Keratinocyte (primary cell): ENCODE measurements at regions not wholly inside any gene's neighbourhood (a gene's known extent, or its start where the extent isn't known, plus 50 kb on each side); places are given as distances from the start of the nearest gene placed in this dataset.

Source experiments
- DNase-seq: peaks from one replicate; pipeline ENCODE4 v3.0.0-alpha.2; 2011; ENCODE audit warnings: low read depth, missing footprints, low spot score
- FAIRE-seq: peaks from 2 replicates; lab custom pipeline; 2011; peaks lifted over from hg19 to GRCh38; lab: Jason Lieb, UNC
- H2AFZ ChIP-seq: 2 replicates; pipeline ENCODE4 v1.6.0; 2012; ENCODE audit warnings: low read length, control low read depth, inconsistent platforms; ENCODE audit not compliant: control insufficient read depth
- H3K27ac ChIP-seq: 2 replicates; pipeline ENCODE4 v1.5.1; 2011; ENCODE audit warnings: low read length; ENCODE audit not compliant: control insufficient read depth, insufficient read depth
- H3K27me3 ChIP-seq: 3 replicates; pipeline ENCODE4 v1.6.0; 2011; ENCODE audit warnings: low read length; ENCODE audit not compliant: control insufficient read depth, insufficient read depth; ENCODE audit errors: extremely low read depth
- H3K36me3 ChIP-seq, 2 experiments: 2 replicates in 1 of 2; 3 replicates in 1 of 2; pipeline ENCODE4 v1.5.1; 2011; ENCODE audit warnings: low read length in 2 of 2, mild to moderate bottlenecking in 1 of 2; ENCODE audit not compliant: control insufficient read depth in 2 of 2, insufficient read depth in 2 of 2; ENCODE audit errors: extremely low read depth in 1 of 2
- H3K4me1 ChIP-seq: 3 replicates; pipeline ENCODE4 v1.5.1; 2011; ENCODE audit warnings: low read length; ENCODE audit not compliant: control insufficient read depth, insufficient read depth; ENCODE audit errors: extremely low read depth
- H3K4me2 ChIP-seq: 3 replicates; pipeline ENCODE4 v1.6.0; 2011; ENCODE audit warnings: low read depth, low read length; ENCODE audit not compliant: control insufficient read depth, insufficient read depth; ENCODE audit errors: extremely low read depth
- H3K4me3 ChIP-seq, 3 experiments: fragments of 200-600 bp in 1 of 3; sonication (generic) in 1 of 3; 2 replicates in 2 of 3; 3 replicates in 1 of 3; pipeline ENCODE4 v1.5.1; 2011 to 2016; ENCODE audit warnings: low read length in 3 of 3, mild to moderate bottlenecking in 3 of 3, control low read depth in 2 of 3, inconsistent platforms in 1 of 3, low read depth in 1 of 3, mixed read lengths in 1 of 3, mixed run types in 1 of 3, moderate library complexity in 1 of 3; ENCODE audit not compliant: control insufficient read depth in 2 of 3, insufficient read depth in 2 of 3; ENCODE audit errors: extremely low read depth in 1 of 3
- H3K79me2 ChIP-seq: 2 replicates; pipeline ENCODE4 v1.6.0; 2012; ENCODE audit warnings: low read length; ENCODE audit not compliant: control insufficient read depth, insufficient read depth
- H3K9ac ChIP-seq: 3 replicates; pipeline ENCODE4 v1.6.0; 2011; ENCODE audit warnings: low read length; ENCODE audit not compliant: control insufficient read depth, insufficient read depth; ENCODE audit errors: extremely low read depth
- H3K9me1 ChIP-seq: 3 replicates; pipeline ENCODE4 v1.6.0; 2011; ENCODE audit warnings: low read length; ENCODE audit not compliant: control insufficient read depth, insufficient read depth; ENCODE audit errors: extremely low read depth
- H3K9me3 ChIP-seq: 2 replicates; pipeline ENCODE4 v1.5.1; 2012; ENCODE audit warnings: low read depth, low read length; ENCODE audit not compliant: control insufficient read depth
- H4K20me1 ChIP-seq: 3 replicates; pipeline ENCODE4 v1.6.0; 2011; ENCODE audit warnings: low read length; ENCODE audit not compliant: control insufficient read depth, insufficient read depth; ENCODE audit errors: extremely low read depth
- CTCF ChIP-seq, 3 experiments: IDR thresholded peaks in 1 of 3; conservative IDR thresholded peaks in 1 of 3; optimal IDR thresholded peaks in 1 of 3; 2 replicates in 2 of 3; 3 replicates in 1 of 3; pipeline versions ENCODE3 to v1.5.1; 2011; ENCODE audit warnings: low read length in 3 of 3, mild to moderate bottlenecking in 3 of 3, moderate library complexity in 2 of 3, control low read depth in 1 of 3, inconsistent platforms in 1 of 3; ENCODE audit not compliant: insufficient read depth in 2 of 3; ENCODE audit errors: extremely low read depth in 1 of 3
- EZH2 ChIP-seq: IDR thresholded peaks from one replicate; pipeline ENCODE4 v1.6.1; 2012; ENCODE audit warnings: inconsistent platforms, mild to moderate bottlenecking, low read length, moderate library complexity
- dilution Hi-C: fragments of 300-500 bp; cut with MboI; formaldehyde crosslinking; loops from one replicate; pipeline ENCODE4 v1.7.0; 2020; ENCODE audit warnings: low sequenced_read_pairs; ENCODE audit not compliant: extremely low pct_ligation_motif_present

- Histone ChIP-seq H2AFZ (no peak overlapping the region), H3K9ac (no peak overlapping the region), H3K9me3 (no peaks in the 10 kb centered on the region), H4K20me1 (no peaks in the 10 kb centered on the region), H3K4me3 (no peak overlapping the region), H3K27me3 (peaks cover 25% of the 10 kb centered on the region), H3K9me1 (no peaks in the 10 kb centered on the region), H3K4me1 (no peaks in the 10 kb centered on the region), H3K79me2 (no peaks in the 10 kb centered on the region), H3K4me2 (no peak overlapping the region), H3K36me3 (no peaks in the 10 kb centered on the region), H3K27ac (no peak overlapping the region)
- FAIRE-seq: no peak
- no peak for DNase-seq
- dilution Hi-C loops: no loop called here
- TF ChIP-seq CTCF (optimal IDR thresholded peaks at IDR 0.05 in 1 of 3, IDR thresholded peaks at IDR 0.05 in 1 of 3, conservative IDR thresholded peaks at IDR 0.05 in 1 of 3; ENCODE audit: extremely low read depth in 1 of 3, insufficient read depth in 2 of 3, low read length in 3 of 3): no peak
- TF ChIP-seq EZH2: no peak
These were observed 165.1 kb upstream of the TNRC6C start for GRCh38 chr17:77793146-77793970.

GRCh38 chr17:77793971-77794235 is 164.6 kb upstream of the TNRC6C start:
- no peak overlapping the region for H3K9ac ChIP-seq
- no peaks in the 10 kb centered on the region for H3K4me1 ChIP-seq
- no peak for DNase-seq
- peaks cover 25% of the 10 kb centered on the region for H3K27me3 ChIP-seq
- H3K36me3 ChIP-seq: no peaks in the 10 kb centered on the region
- H3K4me3 ChIP-seq: no peak overlapping the region
- no peaks in the 10 kb centered on the region for H3K79me2 ChIP-seq
- H3K9me3 ChIP-seq: no peaks in the 10 kb centered on the region
- no peak overlapping the region for H3K27ac ChIP-seq
- H2AFZ ChIP-seq: no peak overlapping the region
- H3K4me2 ChIP-seq: no peak overlapping the region
- H4K20me1 ChIP-seq: no peaks in the 10 kb centered on the region
- TF ChIP-seq EZH2: no peak
- no peak for TF ChIP-seq CTCF (optimal IDR thresholded peaks at IDR 0.05 in 1 of 3, IDR thresholded peaks at IDR 0.05 in 1 of 3, conservative IDR thresholded peaks at IDR 0.05 in 1 of 3; ENCODE audit: extremely low read depth in 1 of 3, insufficient read depth in 2 of 3, low read length in 3 of 3)
- no peaks in the 10 kb centered on the region for H3K9me1 ChIP-seq
- no peak for FAIRE-seq
- dilution Hi-C loops: no loop called here
